ENCODE measurements at regions not wholly inside any gene's neighbourhood (a gene's known extent, or its start where the extent isn't known, plus 50 kb on each side); places are given as distances from the start of the nearest gene placed in this dataset.
"Not testable (repeated sequence)": the region's sequence is repeated elsewhere in the genome, so short reads cannot be mapped to it uniquely, and the experiment has no call there.

- H3K9me3 ChIP-seq (ENCODE audit: control insufficient read depth in 1 of 2, low read length in 2 of 2); H3K4me1 ChIP-seq (ENCODE audit: control insufficient read depth in 1 of 2, insufficient read depth in 2 of 2, low read length in 2 of 2); H3K9ac ChIP-seq (ENCODE audit: low read depth in 1 of 2, low read length in 2 of 2); H3K4me3 ChIP-seq (ENCODE audit: low read depth in 1 of 2, low read length in 2 of 2); H3K36me3 ChIP-seq (ENCODE audit: control insufficient read depth in 1 of 2, insufficient read depth in 2 of 2, low read length in 2 of 2); H3K27me3 ChIP-seq (ENCODE audit: control insufficient read depth in 1 of 2, insufficient read depth in 2 of 2, low read length in 2 of 2); H3K27ac ChIP-seq (ENCODE audit: low read depth, low read length): not testable (repeated sequence)
Measured at GRCh38 chr4:3884261-3884660, 118.1 kb downstream of the ADRA2C start.

GRCh38 chr4:3893590-3893989 lies 127.4 kb downstream of the ADRA2C start:
- not testable (repeated sequence) for H3K9ac ChIP-seq (ENCODE audit: low read depth in 1 of 2, low read length in 2 of 2); H3K9me3 ChIP-seq (ENCODE audit: control insufficient read depth in 1 of 2, low read length in 2 of 2); H3K4me3 ChIP-seq (ENCODE audit: low read depth in 1 of 2, low read length in 2 of 2); H3K36me3 ChIP-seq (ENCODE audit: control insufficient read depth in 1 of 2, insufficient read depth in 2 of 2, low read length in 2 of 2); H3K4me1 ChIP-seq (ENCODE audit: control insufficient read depth in 1 of 2, insufficient read depth in 2 of 2, low read length in 2 of 2); H3K27me3 ChIP-seq (ENCODE audit: control insufficient read depth in 1 of 2, insufficient read depth in 2 of 2, low read length in 2 of 2); H3K27ac ChIP-seq (ENCODE audit: low read depth, low read length)

GRCh38 chr4:3894086-3894959 lies 128.1 kb downstream of the ADRA2C start:
- not testable (repeated sequence) for H3K4me3 ChIP-seq (ENCODE audit: low read depth in 1 of 2, low read length in 2 of 2); H3K9me3 ChIP-seq (ENCODE audit: control insufficient read depth in 1 of 2, low read length in 2 of 2); H3K9ac ChIP-seq (ENCODE audit: low read depth in 1 of 2, low read length in 2 of 2); H3K36me3 ChIP-seq (ENCODE audit: control insufficient read depth in 1 of 2, insufficient read depth in 2 of 2, low read length in 2 of 2); H3K27ac ChIP-seq (ENCODE audit: low read depth, low read length); H3K4me1 ChIP-seq (ENCODE audit: control insufficient read depth in 1 of 2, insufficient read depth in 2 of 2, low read length in 2 of 2); H3K27me3 ChIP-seq (ENCODE audit: control insufficient read depth in 1 of 2, insufficient read depth in 2 of 2, low read length in 2 of 2)

- Histone ChIP-seq H3K9ac (ENCODE audit: low read depth in 1 of 2, low read length in 2 of 2) (no peak overlapping the region), H3K9me3 (ENCODE audit: control insufficient read depth in 1 of 2, low read length in 2 of 2) (no peaks in the 10 kb centered on the region), H3K4me3 (ENCODE audit: low read depth in 1 of 2, low read length in 2 of 2) (no peak overlapping the region), H3K4me1 (ENCODE audit: control insufficient read depth in 1 of 2, insufficient read depth in 2 of 2, low read length in 2 of 2) (no peaks in the 10 kb centered on the region), H3K36me3 (ENCODE audit: control insufficient read depth in 1 of 2, insufficient read depth in 2 of 2, low read length in 2 of 2) (no peaks in the 10 kb centered on the region), H3K27ac (ENCODE audit: low read depth, low read length) (no peak overlapping the region), H3K27me3 (ENCODE audit: control insufficient read depth in 1 of 2, insufficient read depth in 2 of 2, low read length in 2 of 2) (no peaks in the 10 kb centered on the region)
Measured at GRCh38 chr4:3896441-3896840, 130.3 kb downstream of the ADRA2C start.

GRCh38 chr4:3896871-3897578 lies 130.8 kb downstream of the ADRA2C start:
- H3K27ac ChIP-seq (ENCODE audit: low read depth, low read length); H3K4me3 ChIP-seq (ENCODE audit: low read depth in 1 of 2, low read length in 2 of 2); H3K9me3 ChIP-seq (ENCODE audit: control insufficient read depth in 1 of 2, low read length in 2 of 2); H3K9ac ChIP-seq (ENCODE audit: low read depth in 1 of 2, low read length in 2 of 2); H3K27me3 ChIP-seq (ENCODE audit: control insufficient read depth in 1 of 2, insufficient read depth in 2 of 2, low read length in 2 of 2); H3K36me3 ChIP-seq (ENCODE audit: control insufficient read depth in 1 of 2, insufficient read depth in 2 of 2, low read length in 2 of 2); H3K4me1 ChIP-seq (ENCODE audit: control insufficient read depth in 1 of 2, insufficient read depth in 2 of 2, low read length in 2 of 2): not testable (repeated sequence)

- no peak overlapping the region for H3K9ac ChIP-seq (ENCODE audit: low read depth in 1 of 2, low read length in 2 of 2)
- no peaks in the 10 kb centered on the region for H3K27me3 ChIP-seq (ENCODE audit: control insufficient read depth in 1 of 2, insufficient read depth in 2 of 2, low read length in 2 of 2)
- H3K9me3 ChIP-seq (ENCODE audit: control insufficient read depth in 1 of 2, low read length in 2 of 2) = no peaks in the 10 kb centered on the region
Measured at GRCh38 chr4:3898098-3898497, 131.9 kb downstream of the ADRA2C start.

GRCh38 chr4:3898928-3899327 lies 132.7 kb downstream of the ADRA2C start:
- not testable (repeated sequence) for H3K4me1 ChIP-seq (ENCODE audit: control insufficient read depth in 1 of 2, insufficient read depth in 2 of 2, low read length in 2 of 2); H3K9ac ChIP-seq (ENCODE audit: low read depth in 1 of 2, low read length in 2 of 2); H3K36me3 ChIP-seq (ENCODE audit: control insufficient read depth in 1 of 2, insufficient read depth in 2 of 2, low read length in 2 of 2); H3K9me3 ChIP-seq (ENCODE audit: control insufficient read depth in 1 of 2, low read length in 2 of 2); H3K4me3 ChIP-seq (ENCODE audit: low read depth in 1 of 2, low read length in 2 of 2); H3K27me3 ChIP-seq (ENCODE audit: control insufficient read depth in 1 of 2, insufficient read depth in 2 of 2, low read length in 2 of 2); H3K27ac ChIP-seq (ENCODE audit: low read depth, low read length)

More at GRCh38 chr4:3898098-3898497, 131.9 kb downstream of the ADRA2C start:
- Histone ChIP-seq H3K36me3 (ENCODE audit: control insufficient read depth in 1 of 2, insufficient read depth in 2 of 2, low read length in 2 of 2) (no peaks in the 10 kb centered on the region), H3K4me1 (ENCODE audit: control insufficient read depth in 1 of 2, insufficient read depth in 2 of 2, low read length in 2 of 2) (no peaks in the 10 kb centered on the region), H3K4me3 (ENCODE audit: low read depth in 1 of 2, low read length in 2 of 2) (no peak overlapping the region), H3K27ac (ENCODE audit: low read depth, low read length) (no peak overlapping the region)

- not testable (repeated sequence) for H3K27ac ChIP-seq (ENCODE audit: low read depth, low read length); H3K4me1 ChIP-seq (ENCODE audit: control insufficient read depth in 1 of 2, insufficient read depth in 2 of 2, low read length in 2 of 2); H3K27me3 ChIP-seq (ENCODE audit: control insufficient read depth in 1 of 2, insufficient read depth in 2 of 2, low read length in 2 of 2); H3K9me3 ChIP-seq (ENCODE audit: control insufficient read depth in 1 of 2, low read length in 2 of 2); H3K9ac ChIP-seq (ENCODE audit: low read depth in 1 of 2, low read length in 2 of 2); H3K36me3 ChIP-seq (ENCODE audit: control insufficient read depth in 1 of 2, insufficient read depth in 2 of 2, low read length in 2 of 2); H3K4me3 ChIP-seq (ENCODE audit: low read depth in 1 of 2, low read length in 2 of 2)
Measured at GRCh38 chr4:3904264-3904955, 138.2 kb downstream of the ADRA2C start.

- H3K9ac ChIP-seq (ENCODE audit: low read depth in 1 of 2, low read length in 2 of 2); H3K27me3 ChIP-seq (ENCODE audit: control insufficient read depth in 1 of 2, insufficient read depth in 2 of 2, low read length in 2 of 2): not testable (repeated sequence)
Measured at GRCh38 chr4:3909616-3910015, 143.4 kb downstream of the ADRA2C start.

More at GRCh38 chr4:3909616-3910015, 143.4 kb downstream of the ADRA2C start:
- not testable (repeated sequence) for H3K4me1 ChIP-seq (ENCODE audit: control insufficient read depth in 1 of 2, insufficient read depth in 2 of 2, low read length in 2 of 2); H3K27ac ChIP-seq (ENCODE audit: low read depth, low read length); H3K4me3 ChIP-seq (ENCODE audit: low read depth in 1 of 2, low read length in 2 of 2); H3K9me3 ChIP-seq (ENCODE audit: control insufficient read depth in 1 of 2, low read length in 2 of 2); H3K36me3 ChIP-seq (ENCODE audit: control insufficient read depth in 1 of 2, insufficient read depth in 2 of 2, low read length in 2 of 2)
